Brain microvascular endothelial cell (primary cell): ENCODE measurements at regions not wholly inside any gene's neighbourhood (a gene's known extent, or its start where the extent isn't known, plus 50 kb on each side); places are given as distances from the start of the nearest gene placed in this dataset.

Experiments used
- DNase-seq: peaks from one replicate; pipeline ENCODE4 v3.0.0-alpha.2; 2020
- H3K27ac ChIP-seq: fragments of 250-450 bp; sonication (Bioruptor Pico); 2 replicates; pipeline ENCODE4 v1.5.1; 2020; ENCODE audit warnings: mild to moderate bottlenecking, moderate library complexity
- H3K27me3 ChIP-seq: fragments of 250-450 bp; sonication (Bioruptor Pico); replicated peaks from 2 replicates; pipeline ENCODE4 v1.5.1; 2020; ENCODE audit warnings: mild to moderate bottlenecking
- H3K36me3 ChIP-seq: fragments of 250-450 bp; sonication (Bioruptor Pico); replicated peaks from 2 replicates; pipeline ENCODE4 v1.5.1; 2020; ENCODE audit warnings: mild to moderate bottlenecking
- H3K4me3 ChIP-seq: 2 replicates; pipeline ENCODE4 v1.5.1; 2011; ENCODE audit warnings: low read depth, mild to moderate bottlenecking, control low read depth, low read length, moderate library complexity
- in situ Hi-C: cut with HindIII; loops from 2 replicates; pipeline ENCODE4 v1.10.0; 2017; ENCODE audit warnings: low sequenced_read_pairs, low pct_ligation_motif_present
- TF ChIP-seq, protein P1 (sequence below): IDR thresholded peaks from 2 replicates; pipeline ENCODE4 v1.5.1; 2011; ENCODE audit warnings: low read depth, mild to moderate bottlenecking, moderate library complexity, low read length, control low read depth, inconsistent platforms; ENCODE audit errors: missing control alignments

DNA sequence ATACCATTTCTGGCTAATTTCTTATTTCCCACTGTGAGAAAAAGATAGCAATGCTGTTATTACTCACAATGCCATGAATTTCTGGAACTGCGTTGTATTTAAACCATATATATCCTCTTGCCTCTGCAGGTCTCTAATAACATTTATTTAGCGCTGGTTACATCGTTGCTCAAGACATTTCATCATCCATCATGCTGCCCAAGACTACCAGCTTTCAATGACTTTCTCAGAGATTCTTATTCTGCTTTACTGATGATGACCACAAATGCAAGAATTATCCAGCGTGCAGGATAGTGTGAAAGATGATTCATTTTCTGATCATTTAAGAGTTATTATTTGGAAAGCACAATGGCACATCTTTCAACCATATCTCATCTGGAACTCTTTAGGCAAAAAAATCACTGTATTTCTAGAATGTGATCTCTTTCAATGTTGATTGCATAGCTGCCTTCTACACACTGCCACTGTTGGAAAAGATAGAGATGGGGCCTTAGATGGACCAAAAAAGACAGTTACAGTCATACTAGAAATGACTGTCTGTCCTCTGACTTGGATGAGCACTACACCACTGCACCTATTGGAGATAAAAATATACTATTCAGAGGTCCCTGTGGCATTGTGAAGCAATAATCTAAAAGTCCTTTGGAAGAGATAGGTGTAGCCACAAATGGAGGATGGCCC is 716.1 kb downstream of the NSUN3 start:
- in situ Hi-C loops, result no loop called here
- no peaks in the 10 kb centered on the region for H3K36me3 ChIP-seq
- TF ChIP-seq, protein P1, sequence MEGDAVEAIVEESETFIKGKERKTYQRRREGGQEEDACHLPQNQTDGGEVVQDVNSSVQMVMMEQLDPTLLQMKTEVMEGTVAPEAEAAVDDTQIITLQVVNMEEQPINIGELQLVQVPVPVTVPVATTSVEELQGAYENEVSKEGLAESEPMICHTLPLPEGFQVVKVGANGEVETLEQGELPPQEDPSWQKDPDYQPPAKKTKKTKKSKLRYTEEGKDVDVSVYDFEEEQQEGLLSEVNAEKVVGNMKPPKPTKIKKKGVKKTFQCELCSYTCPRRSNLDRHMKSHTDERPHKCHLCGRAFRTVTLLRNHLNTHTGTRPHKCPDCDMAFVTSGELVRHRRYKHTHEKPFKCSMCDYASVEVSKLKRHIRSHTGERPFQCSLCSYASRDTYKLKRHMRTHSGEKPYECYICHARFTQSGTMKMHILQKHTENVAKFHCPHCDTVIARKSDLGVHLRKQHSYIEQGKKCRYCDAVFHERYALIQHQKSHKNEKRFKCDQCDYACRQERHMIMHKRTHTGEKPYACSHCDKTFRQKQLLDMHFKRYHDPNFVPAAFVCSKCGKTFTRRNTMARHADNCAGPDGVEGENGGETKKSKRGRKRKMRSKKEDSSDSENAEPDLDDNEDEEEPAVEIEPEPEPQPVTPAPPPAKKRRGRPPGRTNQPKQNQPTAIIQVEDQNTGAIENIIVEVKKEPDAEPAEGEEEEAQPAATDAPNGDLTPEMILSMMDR, result no peak
- H3K4me3 ChIP-seq, result no peak overlapping the region
- no peak for DNase-seq
- H3K27ac ChIP-seq, result no peak overlapping the region
- H3K27me3 ChIP-seq, result no peaks in the 10 kb centered on the region

DNA sequence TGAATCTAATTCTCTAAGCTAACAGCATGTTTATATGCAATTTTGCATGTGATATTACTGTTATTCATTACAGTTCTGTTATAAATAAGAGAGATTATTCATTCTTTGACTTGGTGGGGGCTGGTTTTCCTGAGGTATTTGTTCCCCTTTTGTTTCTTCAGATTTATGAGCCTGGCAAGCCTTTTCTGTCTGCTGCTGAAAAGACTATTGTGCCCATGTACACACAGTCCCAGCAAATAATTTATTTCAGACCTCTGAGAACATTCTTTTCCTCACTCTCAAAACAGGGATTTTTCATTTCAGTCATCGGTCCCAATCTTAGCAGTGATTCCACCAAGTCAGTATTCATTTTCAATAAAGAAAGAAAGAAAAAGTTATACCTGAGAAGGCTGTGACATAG is 716.8 kb downstream of the NSUN3 start:
- TF ChIP-seq, protein P1, result no peak
- in situ Hi-C loops, result no loop called here
- Histone ChIP-seq H3K4me3 (no peak overlapping the region), H3K27me3 (no peaks in the 10 kb centered on the region), H3K36me3 (no peaks in the 10 kb centered on the region), H3K27ac (no peak overlapping the region)
- no peak for DNase-seq

DNA sequence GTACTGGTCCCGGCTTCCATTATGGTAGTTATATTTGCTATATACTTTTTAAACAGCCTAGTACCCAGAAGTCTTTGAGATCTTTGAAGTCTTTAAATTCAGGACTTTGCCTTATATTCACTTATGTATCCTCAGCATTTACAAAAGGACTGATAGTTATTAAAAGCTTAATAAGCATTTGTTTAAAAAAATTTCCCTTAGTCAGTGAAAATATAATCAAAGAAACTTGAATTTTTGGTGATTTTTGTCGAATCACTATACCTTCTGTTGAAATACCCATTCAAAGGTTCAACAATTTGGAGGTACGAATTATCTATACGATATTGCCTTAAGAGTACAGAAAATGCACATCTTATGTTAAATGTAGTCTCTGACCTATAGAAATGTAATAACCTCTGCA is 721.4 kb downstream of the NSUN3 start:
- Histone ChIP-seq H3K36me3 (no peaks in the 10 kb centered on the region), H3K27me3 (no peaks in the 10 kb centered on the region), H3K27ac (no peak overlapping the region), H3K4me3 (no peak overlapping the region)
- in situ Hi-C loops, result no loop called here
- DNase-seq, result no peak
- TF ChIP-seq, protein P1, result no peak

DNA sequence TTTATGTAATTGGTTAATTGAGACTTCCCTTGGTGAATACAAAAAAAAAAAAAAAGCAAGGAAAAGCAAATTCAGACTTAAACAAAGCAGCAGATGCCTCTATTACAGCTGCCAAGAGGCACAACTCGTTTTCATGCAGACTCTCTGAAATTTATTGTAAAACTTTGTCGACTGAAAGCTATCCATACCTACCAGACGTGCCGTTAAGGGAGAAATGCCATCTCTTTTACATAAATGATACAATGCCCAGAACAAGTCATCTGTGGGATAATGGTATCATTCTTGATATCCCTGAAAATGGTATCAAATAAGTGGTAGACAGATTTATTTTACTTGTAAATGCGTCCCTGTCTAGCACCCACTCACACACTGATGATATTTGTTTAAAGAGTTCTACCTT is 724.2 kb downstream of the NSUN3 start:
- H3K27me3 ChIP-seq, result no peaks in the 10 kb centered on the region
- in situ Hi-C loops, result no loop called here
- no peak overlapping the region for H3K4me3 ChIP-seq
- no peaks in the 10 kb centered on the region for H3K36me3 ChIP-seq
- DNase-seq, result no peak
- TF ChIP-seq, protein P1, result no peak
- no peak overlapping the region for H3K27ac ChIP-seq

DNA sequence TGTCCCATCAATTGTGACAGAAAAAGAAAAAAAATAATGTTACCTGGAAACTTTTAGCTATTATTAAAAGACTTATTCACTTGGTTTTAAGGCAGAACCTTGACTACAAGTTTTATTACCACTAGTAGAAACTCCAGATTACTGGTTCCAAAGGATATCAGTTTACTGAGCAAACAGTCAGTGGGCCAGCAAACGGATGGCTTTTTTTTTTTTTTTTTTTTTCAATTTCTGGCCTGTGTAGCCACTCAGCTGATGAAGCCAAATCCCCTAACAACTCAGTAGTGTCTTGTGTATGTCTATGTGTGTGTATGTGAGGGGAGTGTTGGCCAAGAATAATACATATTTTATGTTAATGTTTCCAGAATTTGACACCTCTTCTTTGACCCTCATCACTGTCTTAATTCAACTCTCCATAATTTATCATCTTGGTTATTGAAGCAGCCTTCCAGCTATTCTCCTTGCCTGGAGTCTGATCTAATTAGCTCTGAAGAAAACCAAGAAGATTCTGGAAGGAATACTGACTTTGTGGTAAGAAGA is 724.9 kb downstream of the NSUN3 start:
- DNase-seq, result no peak
- in situ Hi-C loops, result no loop called here
- H3K36me3 ChIP-seq, result no peaks in the 10 kb centered on the region
- no peak overlapping the region for H3K27ac ChIP-seq
- TF ChIP-seq, protein P1, result no peak
- H3K4me3 ChIP-seq, result no peak overlapping the region
- H3K27me3 ChIP-seq, result no peaks in the 10 kb centered on the region

DNA sequence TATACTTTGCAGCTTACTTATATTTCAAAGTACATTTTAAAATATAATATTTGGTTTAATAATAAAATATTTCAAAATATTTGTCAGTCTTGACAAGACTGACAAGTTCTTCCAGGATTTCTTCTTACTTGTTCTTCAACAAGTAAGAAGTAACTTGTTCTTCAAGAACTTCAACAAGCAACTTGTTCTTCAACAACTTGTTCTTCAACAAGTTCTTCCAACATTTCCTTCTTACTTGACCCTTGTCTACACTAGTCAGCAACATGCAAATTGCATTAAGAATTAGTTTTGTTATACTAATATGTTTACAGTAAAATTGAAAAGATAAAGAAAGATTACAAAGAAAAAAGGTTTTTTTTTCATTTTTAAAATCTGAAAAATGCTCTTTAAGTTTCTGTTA is 731.7 kb downstream of the NSUN3 start:
- DNase-seq, result no peak
- in situ Hi-C loops, result no loop called here
- Histone ChIP-seq H3K36me3 (no peaks in the 10 kb centered on the region), H3K27me3 (no peaks in the 10 kb centered on the region), H3K27ac (no peak overlapping the region), H3K4me3 (no peak overlapping the region)
- TF ChIP-seq, protein P1, result no peak
